Hematopoietic multipotent progenitor cell treated with erythropoietin and hydrocortisone succinate and interleukin-3 and kit ligand, for 8 days (in vitro differentiated cells): ENCODE measurements at regions not wholly inside any gene's neighbourhood (a gene's known extent, or its start where the extent isn't known, plus 50 kb on each side); places are given as distances from the start of the nearest gene placed in this dataset.

ENCODE experiments used
- DNase-seq: peaks from one replicate; pipeline ENCODE4 v3.0.0-alpha.2; 2015

- no peak for DNase-seq
Measured at GRCh38 chr6:14255916-14256315, 138.3 kb downstream of the CD83 start.

- DNase-seq = no peak
Measured at GRCh38 chr6:14258117-14258516, 140.5 kb downstream of the CD83 start.

GRCh38 chr6:14258695-14259593 lies 141.4 kb downstream of the CD83 start:
- DNase-seq = no peak

GRCh38 chr6:14259594-14260152 lies 142.1 kb downstream of the CD83 start:
- no peak for DNase-seq

GRCh38 chr6:14260839-14261238 lies 143.3 kb downstream of the CD83 start:
- DNase-seq = no peak

- no peak for DNase-seq
Measured at GRCh38 chr6:14263881-14264424, 146.4 kb downstream of the CD83 start.

- no peak for DNase-seq
Measured at GRCh38 chr6:14265049-14266021, 147.8 kb downstream of the CD83 start.

- DNase-seq = no peak
Measured at GRCh38 chr6:14266266-14266665, 148.7 kb downstream of the CD83 start.

- DNase-seq = no peak
Measured at GRCh38 chr6:14267885-14268660, 150.5 kb downstream of the CD83 start.

GRCh38 chr6:14269436-14269835 lies 151.9 kb downstream of the CD83 start:
- DNase-seq = no peak

- DNase-seq = no peak
Measured at GRCh38 chr6:14270142-14270893, 152.7 kb downstream of the CD83 start.

- peak; percentile 84 for DNase-seq
Measured at GRCh38 chr6:14270925-14271788, 153.6 kb downstream of the CD83 start.

- no peak for DNase-seq
Measured at GRCh38 chr6:14271789-14272736, 154.5 kb downstream of the CD83 start.

GRCh38 chr6:14272737-14273085 lies 155.1 kb downstream of the CD83 start:
- no peak for DNase-seq

GRCh38 chr6:14273191-14273590 lies 155.6 kb downstream of the CD83 start:
- no peak for DNase-seq

- no peak for DNase-seq
Measured at GRCh38 chr6:14274016-14274415, 156.4 kb downstream of the CD83 start.

GRCh38 chr6:14274546-14275492 lies 157.2 kb downstream of the CD83 start:
- DNase-seq = no peak

GRCh38 chr6:14275493-14275851 lies 157.9 kb downstream of the CD83 start:
- DNase-seq = no peak
